HCT116 (cell line): ENCODE measurements at regions not wholly inside any gene's neighbourhood (a gene's known extent, or its start where the extent isn't known, plus 50 kb on each side); places are given as distances from the start of the nearest gene placed in this dataset.
"Not testable (repeated sequence)": the region's sequence is repeated elsewhere in the genome, so short reads cannot be mapped to it uniquely, and the experiment has no call there.

ENCODE experiments used
- ATAC-seq: fragments of 200-7000 bp; cut with Tn5 transposase; 2 replicates; pipeline ENCODE4 v1.9.1; 2020; ENCODE audit warnings: mild to moderate bottlenecking, moderate library complexity
- BruUV-seq: library from RNA; stranded (reverse); fragments of 400-500 nt; replicated peaks from 2 replicates; lab custom pipeline; 2021; lab: Mats Ljungman, UMichigan
- CTCF ChIA-PET: fragments of 300-600 bp; sonication (Branson Sonifier 250); formaldehyde crosslinking; loops from one replicate; lab custom pipeline; 2021; ENCODE audit warnings: antibody characterized with exemption; lab: Charles Lee
- POLR2A ChIA-PET: fragments of 300-600, 350-600 bp; sonication (Branson Sonifier 250); formaldehyde crosslinking; loops from one replicate; lab custom pipeline; 2021; ENCODE audit warnings: antibody characterized with exemption; lab: Charles Lee
- RAD21 ChIA-PET, 2 experiments: fragments of 300-600 bp; sonication (Branson Sonifier 250); formaldehyde crosslinking; loops; one replicate each; lab custom pipeline; 2023; ENCODE audit warnings: low total read pairs in 2 of 2; ENCODE audit not compliant: uncharacterized antibody in 2 of 2, unreplicated experiment in 2 of 2, low non-redundant PET in 1 of 2; lab: Charles Lee
- DNase-seq: peaks from one replicate; pipeline ENCODE4 v3.0.0-alpha.2; 2010; ENCODE audit warnings: low read depth, low spot score
- H2AFZ ChIP-seq: fragments of 200-600 bp; shearing (Covaris generic), sonication (generic); 2 replicates; pipeline ENCODE4 v1.6.1; 2017; ENCODE audit warnings: low read depth, mixed run types, mixed read lengths, antibody characterized with exemption, low read length; ENCODE audit not compliant: poor library complexity, severe bottlenecking
- H3K27ac ChIP-seq: 2 replicates; pipeline ENCODE4 v1.5.1; 2012; ENCODE audit warnings: low read depth, low read length
- H3K27me3 ChIP-seq: fragments of 200-600 bp; sonication (generic); 2 replicates; pipeline ENCODE4 v1.6.1; 2016; ENCODE audit warnings: mixed run types, low read length, mixed read lengths; ENCODE audit not compliant: insufficient read depth
- H3K36me3 ChIP-seq, 2 experiments: fragments of 200-500 bp in 1 of 2; fragments of 200-600 bp in 1 of 2; sonication (Bioruptor generic) in 1 of 2; sonication (generic) in 1 of 2; 2 replicates each; pipeline versions ENCODE4 v1.5.1 to v1.6.1; 2014 to 2016; ENCODE audit warnings: low read length in 2 of 2, inconsistent platforms in 1 of 2, mixed read lengths in 1 of 2, mixed run types in 1 of 2; ENCODE audit not compliant: insufficient read depth in 2 of 2, control insufficient read depth in 1 of 2
- H3K4me1 ChIP-seq, 2 experiments: fragments of 200-600 bp in 1 of 2; sonication (generic) in 1 of 2; 2 replicates each; pipeline versions ENCODE4 v1.5.1 to v1.6.1; 2012 to 2017; ENCODE audit warnings: low read length in 2 of 2, inconsistent platforms in 1 of 2, mild to moderate bottlenecking in 1 of 2, mixed read lengths in 1 of 2, mixed run types in 1 of 2, moderate library complexity in 1 of 2; ENCODE audit not compliant: insufficient read depth in 2 of 2, control insufficient read depth in 1 of 2
- H3K4me2 ChIP-seq: fragments of 200-600 bp; sonication (generic); 2 replicates; pipeline ENCODE4 v1.6.1; 2017; ENCODE audit warnings: mixed run types, low read length, mixed read lengths
- H3K4me3 ChIP-seq, 2 experiments: fragments of 200-600 bp in 1 of 2; sonication (generic) in 1 of 2; replicated peaks in 1 of 2; 2 replicates each; pipeline ENCODE4 v1.5.1; 2011 to 2016; ENCODE audit warnings: low read length in 2 of 2, control low read depth in 1 of 2, low read depth in 1 of 2, mild to moderate bottlenecking in 1 of 2, mixed read lengths in 1 of 2, mixed run types in 1 of 2
- H3K79me2 ChIP-seq: fragments of 200-600 bp; sonication (generic); 2 replicates; pipeline ENCODE4 v1.6.1; 2017; ENCODE audit warnings: mild to moderate bottlenecking, mixed run types, low read length, moderate library complexity, mixed read lengths; ENCODE audit not compliant: insufficient read depth
- H3K9ac ChIP-seq: fragments of 200-600 bp; sonication (generic); 2 replicates; pipeline ENCODE4 v1.6.1; 2016; ENCODE audit warnings: low read length, mixed read lengths
- H3K9me2 ChIP-seq: fragments of 200-600 bp; sonication (generic), shearing (Covaris generic); 2 replicates; pipeline ENCODE4 v1.6.1; 2017; ENCODE audit warnings: mixed run types, mild to moderate bottlenecking, moderate library complexity; ENCODE audit not compliant: insufficient read depth
- H3K9me3 ChIP-seq, 2 experiments: fragments of 200-500 bp in 1 of 2; fragments of 200-600 bp in 1 of 2; sonication (Bioruptor generic) in 1 of 2; sonication (generic) in 1 of 2; 2 replicates each; pipeline ENCODE4 v1.6.1; 2014 to 2017; ENCODE audit warnings: low read length in 2 of 2, mixed read lengths in 2 of 2, inconsistent platforms in 1 of 2, low read depth in 1 of 2, mild to moderate bottlenecking in 1 of 2, mixed run types in 1 of 2, moderate library complexity in 1 of 2; ENCODE audit not compliant: control insufficient read depth in 1 of 2, insufficient read depth in 1 of 2
- H4K20me1 ChIP-seq: fragments of 200-600 bp; sonication (generic), shearing (Covaris generic); 2 replicates; pipeline ENCODE4 v1.6.1; 2017; ENCODE audit warnings: mixed run types, mild to moderate bottlenecking, moderate library complexity; ENCODE audit not compliant: insufficient read depth
- EGR1 ChIP-seq: IDR thresholded peaks from 2 replicates; pipeline ENCODE4 v1.6.1; 2012; ENCODE audit warnings: low read depth
- ELF1 ChIP-seq: IDR thresholded peaks from 2 replicates; pipeline ENCODE4 v1.6.1; 2012; ENCODE audit warnings: low read depth, borderline replicate concordance
- EZH2 ChIP-seq: fragments of 200-600 bp; sonication (generic); IDR thresholded peaks from 2 replicates; pipeline ENCODE4 v1.6.1; 2017; ENCODE audit warnings: antibody characterized with exemption, mixed run types
- EZH2phosphoT487 ChIP-seq: fragments of 200-600 bp; IDR thresholded peaks from 2 replicates; pipeline ENCODE4 v1.6.1; 2018; ENCODE audit warnings: antibody characterized with exemption, borderline replicate concordance
- POLR2A ChIP-seq: IDR thresholded peaks from 2 replicates; pipeline ENCODE4 v1.7.0; 2011; ENCODE audit warnings: borderline replicate concordance; ENCODE audit not compliant: insufficient read depth, insufficient read length; ENCODE audit errors: extremely low read depth
- POLR2AphosphoS5 ChIP-seq: IDR thresholded peaks from 2 replicates; pipeline ENCODE4 v1.6.1; 2011; ENCODE audit warnings: mild to moderate bottlenecking, low read depth, low read length, moderate library complexity
- YY1 ChIP-seq: IDR thresholded peaks from 2 replicates; pipeline ENCODE4 v1.6.1; 2011; ENCODE audit warnings: low read length, low read depth, moderate library complexity, mild to moderate bottlenecking; ENCODE audit not compliant: insufficient replicate concordance; ENCODE audit errors: extremely low read depth
- ZFX ChIP-seq: fragments of 450-650 bp; IDR thresholded peaks from 2 replicates; pipeline ENCODE4 v1.6.1; 2017
- ZNF274 ChIP-seq: fragments of 200-500 bp; sonication (Bioruptor generic); IDR thresholded peaks from 2 replicates; pipeline ENCODE4 v1.6.1; 2014; ENCODE audit warnings: mild to moderate bottlenecking, low read depth, low read length, inconsistent platforms
- intact Hi-C: fragments of 100-400 bp; cut with micrococcal nuclease; formaldehyde crosslinking; loops from 2 replicates; pipeline ENCODE4 v1.10.0; 2022

DNA sequence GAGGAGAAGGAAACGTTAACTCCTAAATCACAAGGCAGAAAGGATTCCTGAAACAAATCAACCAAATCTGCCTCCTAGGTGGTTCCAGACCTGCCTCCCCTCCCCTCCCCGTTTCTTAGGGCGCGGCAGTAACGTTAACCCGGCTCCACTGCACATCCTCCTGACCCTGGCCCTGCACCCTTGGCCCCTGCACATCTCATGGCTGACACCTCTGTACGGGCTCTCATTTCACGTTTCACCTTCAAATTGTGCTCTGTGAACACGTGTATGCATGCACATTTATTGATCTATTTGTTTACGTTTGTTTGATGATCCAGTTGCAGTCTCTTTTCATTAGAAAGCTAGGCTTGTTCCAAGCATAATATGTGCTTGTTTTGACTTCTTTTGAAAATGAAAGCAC lies 358.1 kb downstream of the ADGRD1 start:
- Histone ChIP-seq H3K4me3 (no peak overlapping the region), H2AFZ (no peak overlapping the region), H3K9ac (no peak overlapping the region), H3K79me2 (no peaks in the 10 kb centered on the region), H3K4me1 (no peaks in the 10 kb centered on the region), H3K9me2 (no peaks in the 10 kb centered on the region), H3K36me3 (no peaks in the 10 kb centered on the region), H4K20me1 (no peaks in the 10 kb centered on the region), H3K27ac (no peak overlapping the region), H3K9me3 (no peaks in the 10 kb centered on the region), H3K27me3 (peaks cover 3% of the 10 kb centered on the region; the same call in 1 of the 2 replicates), H3K4me2 (no peak overlapping the region)
- no peak for ATAC-seq
- ChIA-PET CTCF (no interaction called here), POLR2A (no interaction called here), RAD21 (no interaction called here)
- no peak for DNase-seq
- TF ChIP-seq EGR1 = no peak
- no peak for TF ChIP-seq POLR2A
- TF ChIP-seq ZFX = no peak
- no peak for TF ChIP-seq ZNF274
- TF ChIP-seq ELF1 = no peak
- TF ChIP-seq YY1 = no peak
- TF ChIP-seq EZH2 = no peak
- TF ChIP-seq POLR2AphosphoS5 = no peak
- TF ChIP-seq EZH2phosphoT487 = no peak
- intact Hi-C loops = no loop called here
- no TSS peak for BruUV-seq

DNA sequence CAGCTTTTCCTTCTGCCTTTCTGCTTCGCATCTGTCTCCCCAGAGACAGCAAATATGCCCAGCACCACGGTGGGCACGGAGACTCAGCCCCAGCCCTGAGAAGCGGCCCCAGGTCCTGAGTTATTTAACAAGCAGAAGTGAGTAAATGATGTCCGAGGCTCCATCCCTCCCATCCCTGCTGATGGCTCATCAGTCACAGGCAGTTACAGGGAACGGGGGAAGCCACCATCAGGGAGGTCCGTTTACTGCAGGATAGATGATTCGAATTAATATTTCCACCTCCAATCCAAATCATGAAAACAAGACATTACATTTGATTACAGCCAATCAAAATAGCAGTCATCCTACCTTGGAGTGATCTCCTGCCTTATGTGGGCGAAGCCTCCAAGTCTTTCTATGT lies 358.7 kb downstream of the ADGRD1 start:
- POLR2A ChIA-PET, intact Hi-C loops, H3K27me3 ChIP-seq, H3K9me2 ChIP-seq, H2AFZ ChIP-seq, H3K36me3 ChIP-seq, H3K27ac ChIP-seq, H3K79me2 ChIP-seq, ATAC-seq, H3K9ac ChIP-seq, BruUV-seq, H3K4me1 ChIP-seq, CTCF ChIA-PET, H4K20me1 ChIP-seq, H3K4me3 ChIP-seq, RAD21 ChIA-PET, H3K9me3 ChIP-seq, DNase-seq, H3K4me2 ChIP-seq: not testable (repeated sequence)
